C4-2B (cell line): ENCODE measurements at regions not wholly inside any gene's neighbourhood (a gene's known extent, or its start where the extent isn't known, plus 50 kb on each side); places are given as distances from the start of the nearest gene placed in this dataset.
"Not testable (repeated sequence)": the region's sequence is repeated elsewhere in the genome, so short reads cannot be mapped to it uniquely, and the experiment has no call there.

ENCODE experiments used
- H3K27ac ChIP-seq: fragments of 450-650 bp; 2 replicates; pipeline ENCODE4 v1.5.1; 2017
- ZFX ChIP-seq: fragments of 450-650 bp; IDR thresholded peaks from 2 replicates; pipeline ENCODE4 v1.6.1; 2017
- TF ChIP-seq, protein P1 (sequence below): fragments of 450-650 bp; conservative IDR thresholded peaks from 2 replicates; pipeline ENCODE4 v1.5.1; 2017; ENCODE audit warnings: mild to moderate bottlenecking

DNA sequence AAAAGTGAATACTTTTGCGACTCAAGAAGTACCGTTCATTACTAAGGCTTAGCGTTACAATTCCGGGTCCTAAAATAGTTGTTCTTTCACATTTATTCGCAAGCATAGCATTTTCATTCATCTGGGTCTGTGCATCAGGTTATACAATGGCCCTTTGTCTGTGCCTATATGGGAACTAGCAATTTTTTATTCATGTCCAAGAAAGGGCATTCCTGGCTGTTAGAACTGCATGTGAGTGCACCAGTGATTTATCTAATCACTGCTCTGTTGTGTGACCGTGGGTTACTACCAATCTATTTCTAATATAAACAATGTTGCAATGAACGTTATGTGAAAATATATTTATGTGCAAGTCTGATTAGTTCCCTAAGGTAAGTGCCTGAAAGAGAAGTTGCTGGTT, 63.8 kb downstream of the SPANXA1 start:
- not testable (repeated sequence) for H3K27ac ChIP-seq

DNA sequence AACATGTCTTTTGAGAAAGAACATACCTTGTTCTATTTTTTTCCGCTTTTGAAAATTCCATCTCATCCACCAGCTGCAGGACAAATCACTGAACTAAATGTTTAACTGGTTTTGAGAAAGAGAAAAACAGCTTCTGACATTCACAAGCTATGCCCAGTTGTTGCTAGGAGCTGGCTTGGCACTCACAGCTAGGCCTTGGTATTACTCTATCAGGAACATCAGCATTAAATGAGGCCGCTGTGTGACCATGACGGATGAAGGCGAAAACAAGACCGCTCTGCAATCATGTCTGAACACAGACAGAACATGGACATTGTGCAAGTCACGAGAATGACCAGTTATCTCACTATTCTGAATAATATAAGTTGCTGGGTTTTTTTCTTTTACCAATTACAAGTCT, 108.8 kb downstream of the SPANXA1 start:
- not testable (repeated sequence) for H3K27ac ChIP-seq

DNA sequence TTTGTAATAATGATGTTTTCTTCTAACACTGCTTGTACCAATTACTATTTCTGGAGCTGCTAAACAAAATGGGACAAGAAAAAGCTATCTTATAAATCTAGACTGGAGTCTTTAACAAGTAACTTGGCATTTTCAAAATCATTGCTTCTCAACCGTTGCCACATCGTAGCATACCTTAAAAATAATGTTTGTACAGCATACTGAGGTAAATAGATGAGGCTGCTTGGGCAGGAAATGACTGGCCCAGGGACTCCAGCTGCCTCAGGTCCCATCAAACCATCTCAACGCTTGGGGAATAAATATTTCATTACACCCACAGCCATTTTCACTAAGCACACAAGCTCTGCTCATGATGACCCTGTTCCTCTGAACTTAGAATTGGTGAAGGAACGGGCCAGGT, 115.1 kb downstream of the SPANXA1 start:
- H3K27ac ChIP-seq: no peak overlapping the region
- TF ChIP-seq, protein P1, sequence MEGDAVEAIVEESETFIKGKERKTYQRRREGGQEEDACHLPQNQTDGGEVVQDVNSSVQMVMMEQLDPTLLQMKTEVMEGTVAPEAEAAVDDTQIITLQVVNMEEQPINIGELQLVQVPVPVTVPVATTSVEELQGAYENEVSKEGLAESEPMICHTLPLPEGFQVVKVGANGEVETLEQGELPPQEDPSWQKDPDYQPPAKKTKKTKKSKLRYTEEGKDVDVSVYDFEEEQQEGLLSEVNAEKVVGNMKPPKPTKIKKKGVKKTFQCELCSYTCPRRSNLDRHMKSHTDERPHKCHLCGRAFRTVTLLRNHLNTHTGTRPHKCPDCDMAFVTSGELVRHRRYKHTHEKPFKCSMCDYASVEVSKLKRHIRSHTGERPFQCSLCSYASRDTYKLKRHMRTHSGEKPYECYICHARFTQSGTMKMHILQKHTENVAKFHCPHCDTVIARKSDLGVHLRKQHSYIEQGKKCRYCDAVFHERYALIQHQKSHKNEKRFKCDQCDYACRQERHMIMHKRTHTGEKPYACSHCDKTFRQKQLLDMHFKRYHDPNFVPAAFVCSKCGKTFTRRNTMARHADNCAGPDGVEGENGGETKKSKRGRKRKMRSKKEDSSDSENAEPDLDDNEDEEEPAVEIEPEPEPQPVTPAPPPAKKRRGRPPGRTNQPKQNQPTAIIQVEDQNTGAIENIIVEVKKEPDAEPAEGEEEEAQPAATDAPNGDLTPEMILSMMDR: no peak
- TF ChIP-seq ZFX: no peak

GRCh38 chrX:141468940-141469339, 115.6 kb downstream of the SPANXA1 start:
- TF ChIP-seq, protein P1: no peak
- no peak for TF ChIP-seq ZFX
- no peak overlapping the region for H3K27ac ChIP-seq

- H3K27ac ChIP-seq: no peak overlapping the region
- TF ChIP-seq, protein P1: peak; percentile 26
- TF ChIP-seq ZFX: no peak
Observed at GRCh38 chrX:141467442-141467841, 117.1 kb downstream of the SPANXA1 start.

DNA sequence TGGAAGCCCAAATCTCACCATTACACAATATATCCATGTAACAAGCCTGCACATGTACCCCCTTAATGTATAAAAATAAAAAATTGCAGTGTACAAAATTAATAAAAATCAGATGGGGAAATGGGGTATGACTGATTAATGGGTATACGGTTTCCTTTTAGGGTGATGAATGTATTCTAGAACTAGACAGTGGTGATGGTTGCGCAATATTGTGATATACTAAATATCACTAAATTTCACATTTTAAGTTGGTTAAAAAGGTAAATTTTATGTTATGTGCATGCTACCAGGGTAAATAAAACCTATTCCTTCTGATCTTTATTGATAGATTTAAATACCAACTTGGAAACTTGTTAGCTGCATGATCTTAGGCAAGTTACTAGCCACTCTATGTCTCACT, 129.4 kb downstream of the SPANXA1 start:
- TF ChIP-seq, protein P1: no peak
- TF ChIP-seq ZFX: no peak
- H3K27ac ChIP-seq: no peak overlapping the region

GRCh38 chrX:141443922-141444321, 140.6 kb downstream of the SPANXA1 start:
- H3K27ac ChIP-seq: no peak overlapping the region
- no peak for TF ChIP-seq ZFX
- TF ChIP-seq, protein P1: no peak

GRCh38 chrX:141439651-141440050, 144.9 kb downstream of the SPANXA1 start:
- no peak overlapping the region for H3K27ac ChIP-seq
- TF ChIP-seq, protein P1: no peak
- TF ChIP-seq ZFX: no peak

GRCh38 chrX:141415889-141416288, 168.6 kb downstream of the SPANXA1 start:
- no peak overlapping the region for H3K27ac ChIP-seq
- TF ChIP-seq, protein P1: no peak
- no peak for TF ChIP-seq ZFX
